DND-41 (cell line): ENCODE measurements at regions not wholly inside any gene's neighbourhood (a gene's known extent, or its start where the extent isn't known, plus 50 kb on each side); places are given as distances from the start of the nearest gene placed in this dataset.

ENCODE experiments used
- EZH2 ChIP-seq: IDR thresholded peaks from 3 replicates; pipeline ENCODE4 v1.6.1; 2012; ENCODE audit warnings: borderline replicate concordance, low read depth, mild to moderate bottlenecking, moderate library complexity, low read length, inconsistent platforms; ENCODE audit not compliant: severe bottlenecking
- TF ChIP-seq, protein P1 (sequence below): IDR thresholded peaks from 2 replicates; pipeline ENCODE4 v1.5.1; 2012; ENCODE audit warnings: borderline replicate concordance, low read length, moderate library complexity, mild to moderate bottlenecking; ENCODE audit not compliant: poor library complexity, severe bottlenecking; ENCODE audit errors: extremely low read depth

DNA sequence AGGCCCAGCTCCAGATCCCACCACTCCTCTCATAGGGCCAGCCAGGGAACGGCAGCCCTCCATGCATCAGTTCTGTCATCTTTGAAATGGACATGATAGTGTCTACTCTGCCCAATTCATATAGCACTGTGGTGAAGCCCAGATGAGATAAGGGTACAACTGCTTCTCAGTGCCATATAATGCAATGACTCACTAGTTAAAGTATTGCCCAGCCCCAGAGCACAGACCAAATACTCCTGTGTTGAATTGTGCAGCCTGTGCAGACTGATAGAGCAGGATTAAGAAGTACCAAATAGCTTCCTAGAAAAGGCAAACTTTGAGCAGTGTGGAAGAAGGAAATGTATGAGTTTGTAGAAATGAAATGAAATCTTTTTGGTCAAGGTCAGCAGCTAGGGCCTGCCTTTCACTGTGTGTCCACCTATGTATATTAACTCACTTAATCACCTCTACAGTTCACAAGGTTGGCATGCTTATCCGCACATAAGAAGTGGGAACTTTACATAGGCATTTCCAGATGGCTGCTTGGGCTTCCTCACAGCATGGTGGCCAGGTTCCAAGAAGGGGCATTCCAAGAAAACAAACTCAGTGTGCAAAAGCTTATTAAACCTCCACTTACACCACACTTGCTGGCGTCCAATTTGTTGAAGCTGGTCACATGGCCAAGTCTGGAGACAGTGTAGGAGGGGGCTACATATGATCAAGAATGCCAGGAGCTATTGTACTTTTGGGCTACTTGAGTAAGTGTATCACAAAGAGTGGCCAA is 102.8 kb upstream of the COPS8 start:
- TF ChIP-seq, protein P1, sequence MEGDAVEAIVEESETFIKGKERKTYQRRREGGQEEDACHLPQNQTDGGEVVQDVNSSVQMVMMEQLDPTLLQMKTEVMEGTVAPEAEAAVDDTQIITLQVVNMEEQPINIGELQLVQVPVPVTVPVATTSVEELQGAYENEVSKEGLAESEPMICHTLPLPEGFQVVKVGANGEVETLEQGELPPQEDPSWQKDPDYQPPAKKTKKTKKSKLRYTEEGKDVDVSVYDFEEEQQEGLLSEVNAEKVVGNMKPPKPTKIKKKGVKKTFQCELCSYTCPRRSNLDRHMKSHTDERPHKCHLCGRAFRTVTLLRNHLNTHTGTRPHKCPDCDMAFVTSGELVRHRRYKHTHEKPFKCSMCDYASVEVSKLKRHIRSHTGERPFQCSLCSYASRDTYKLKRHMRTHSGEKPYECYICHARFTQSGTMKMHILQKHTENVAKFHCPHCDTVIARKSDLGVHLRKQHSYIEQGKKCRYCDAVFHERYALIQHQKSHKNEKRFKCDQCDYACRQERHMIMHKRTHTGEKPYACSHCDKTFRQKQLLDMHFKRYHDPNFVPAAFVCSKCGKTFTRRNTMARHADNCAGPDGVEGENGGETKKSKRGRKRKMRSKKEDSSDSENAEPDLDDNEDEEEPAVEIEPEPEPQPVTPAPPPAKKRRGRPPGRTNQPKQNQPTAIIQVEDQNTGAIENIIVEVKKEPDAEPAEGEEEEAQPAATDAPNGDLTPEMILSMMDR, result no peak
- no peak for TF ChIP-seq EZH2
